GM12872 (cell line): ENCODE measurements at regions not wholly inside any gene's neighbourhood (a gene's known extent, or its start where the extent isn't known, plus 50 kb on each side); places are given as distances from the start of the nearest gene placed in this dataset.
A peak's percentile ranks its signal among the peaks of the same experiment; 100 is the strongest.

Experiments used
- TF ChIP-seq, protein P1 (sequence below): IDR thresholded peaks from 3 replicates; pipeline ENCODE4 v1.5.1; 2011; ENCODE audit warnings: low read depth, mild to moderate bottlenecking, low read length, moderate library complexity; ENCODE audit not compliant: insufficient read depth

DNA sequence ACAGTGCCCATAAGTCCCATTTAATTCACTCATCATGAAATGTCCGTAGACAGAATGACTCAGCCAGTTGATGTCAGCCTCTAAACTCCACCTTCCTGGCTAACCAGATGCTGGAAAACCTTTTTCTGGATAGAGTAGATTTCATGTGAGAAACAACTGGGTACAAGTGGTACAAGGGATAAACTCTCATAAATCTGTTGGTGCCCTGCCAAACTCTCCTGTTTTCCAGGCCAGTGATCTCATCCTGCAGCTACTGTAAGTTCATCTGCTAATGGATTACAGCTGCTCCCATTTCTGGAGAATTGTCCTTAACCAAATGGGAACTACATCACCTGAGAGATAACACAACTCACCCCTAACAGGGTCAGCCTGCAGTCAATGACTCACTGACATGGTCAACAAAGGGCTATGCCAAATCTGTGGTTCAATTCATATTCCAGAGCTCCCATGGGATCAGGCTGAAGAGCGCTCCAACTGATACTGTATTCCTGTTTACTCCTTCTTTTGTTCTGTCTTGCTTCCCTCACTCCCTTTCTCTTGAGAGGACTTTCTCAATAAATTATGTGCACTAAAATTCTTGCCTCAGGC, 210.1 kb upstream of the HDDC2 start:
- TF ChIP-seq, protein P1, sequence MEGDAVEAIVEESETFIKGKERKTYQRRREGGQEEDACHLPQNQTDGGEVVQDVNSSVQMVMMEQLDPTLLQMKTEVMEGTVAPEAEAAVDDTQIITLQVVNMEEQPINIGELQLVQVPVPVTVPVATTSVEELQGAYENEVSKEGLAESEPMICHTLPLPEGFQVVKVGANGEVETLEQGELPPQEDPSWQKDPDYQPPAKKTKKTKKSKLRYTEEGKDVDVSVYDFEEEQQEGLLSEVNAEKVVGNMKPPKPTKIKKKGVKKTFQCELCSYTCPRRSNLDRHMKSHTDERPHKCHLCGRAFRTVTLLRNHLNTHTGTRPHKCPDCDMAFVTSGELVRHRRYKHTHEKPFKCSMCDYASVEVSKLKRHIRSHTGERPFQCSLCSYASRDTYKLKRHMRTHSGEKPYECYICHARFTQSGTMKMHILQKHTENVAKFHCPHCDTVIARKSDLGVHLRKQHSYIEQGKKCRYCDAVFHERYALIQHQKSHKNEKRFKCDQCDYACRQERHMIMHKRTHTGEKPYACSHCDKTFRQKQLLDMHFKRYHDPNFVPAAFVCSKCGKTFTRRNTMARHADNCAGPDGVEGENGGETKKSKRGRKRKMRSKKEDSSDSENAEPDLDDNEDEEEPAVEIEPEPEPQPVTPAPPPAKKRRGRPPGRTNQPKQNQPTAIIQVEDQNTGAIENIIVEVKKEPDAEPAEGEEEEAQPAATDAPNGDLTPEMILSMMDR: no peak

DNA sequence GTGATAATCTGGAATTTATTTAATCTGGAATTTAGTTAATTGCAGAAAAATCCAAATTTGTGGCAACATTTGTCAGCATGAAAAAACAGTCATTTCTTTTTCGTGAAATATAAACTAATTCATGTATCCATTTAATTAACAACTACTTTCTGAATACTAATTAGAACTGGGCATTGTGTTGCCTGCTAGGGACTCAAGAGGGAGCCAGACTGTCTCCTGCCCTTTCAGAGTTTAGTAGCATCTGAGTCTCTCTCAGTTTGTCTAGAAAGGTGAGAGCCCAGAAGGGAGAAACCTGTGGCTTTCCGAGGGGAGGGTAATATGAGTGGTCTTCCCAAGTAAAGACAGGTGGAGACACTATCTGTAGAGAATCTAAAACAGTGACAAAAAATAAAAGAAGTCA, 210.9 kb upstream of the HDDC2 start:
- TF ChIP-seq, protein P1: peak; percentile 62

DNA sequence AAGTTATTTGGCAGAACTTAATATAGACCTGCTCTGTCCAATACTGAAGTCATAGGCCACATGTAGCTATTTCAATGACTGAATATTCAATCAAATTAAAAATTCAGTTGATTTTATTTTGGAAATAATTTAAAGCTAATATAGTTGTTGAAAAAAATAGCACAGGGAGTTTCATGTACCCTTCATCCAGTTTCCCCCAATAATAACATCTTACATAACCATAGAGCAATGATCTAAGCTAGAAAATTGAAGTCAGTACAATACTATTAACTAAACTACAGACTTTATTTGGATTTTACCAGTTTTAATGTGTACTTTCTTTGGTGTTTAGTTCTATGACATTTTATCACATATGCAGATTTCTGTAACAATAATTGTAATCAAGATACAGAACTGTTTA, 212.2 kb upstream of the HDDC2 start:
- TF ChIP-seq, protein P1: no peak

DNA sequence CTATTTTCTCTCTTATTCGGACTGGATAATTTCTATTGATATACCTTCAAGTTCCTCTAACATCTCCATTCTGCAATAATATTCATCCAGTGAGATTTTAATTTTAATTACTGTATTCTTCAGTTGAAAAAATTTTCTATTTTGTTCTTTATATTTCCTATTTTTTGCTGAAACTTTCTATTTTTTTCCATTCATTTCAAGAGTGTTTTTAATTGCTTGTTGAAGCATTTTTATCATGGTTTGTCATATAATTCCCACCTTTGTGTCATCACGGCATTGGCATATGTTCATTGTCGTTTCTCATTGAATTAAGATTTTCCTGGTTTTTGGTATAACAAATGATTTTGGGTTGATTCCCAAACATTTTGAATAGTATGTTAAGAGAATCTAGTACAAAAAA, 214.9 kb upstream of the HDDC2 start:
- TF ChIP-seq, protein P1: no peak

DNA sequence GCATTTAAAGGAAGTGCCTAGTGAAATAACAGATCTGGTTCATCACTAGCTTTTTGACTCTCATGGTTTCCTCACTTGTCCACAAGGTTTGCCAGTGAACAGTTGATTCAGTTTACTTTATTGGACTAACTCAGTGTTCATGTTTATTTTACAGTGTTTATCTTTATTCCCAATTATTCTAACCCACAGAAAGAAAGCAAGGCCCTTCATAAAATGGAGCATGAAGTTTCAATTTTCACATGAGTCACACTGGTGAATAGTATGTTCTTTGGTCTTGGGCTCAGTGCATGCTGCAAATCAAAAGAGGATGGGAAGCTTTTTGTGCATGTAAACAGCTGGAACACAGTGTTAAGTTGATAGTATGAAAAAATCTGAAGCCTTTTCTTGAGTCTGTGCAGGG, 217.6 kb upstream of the HDDC2 start:
- TF ChIP-seq, protein P1: no peak

DNA sequence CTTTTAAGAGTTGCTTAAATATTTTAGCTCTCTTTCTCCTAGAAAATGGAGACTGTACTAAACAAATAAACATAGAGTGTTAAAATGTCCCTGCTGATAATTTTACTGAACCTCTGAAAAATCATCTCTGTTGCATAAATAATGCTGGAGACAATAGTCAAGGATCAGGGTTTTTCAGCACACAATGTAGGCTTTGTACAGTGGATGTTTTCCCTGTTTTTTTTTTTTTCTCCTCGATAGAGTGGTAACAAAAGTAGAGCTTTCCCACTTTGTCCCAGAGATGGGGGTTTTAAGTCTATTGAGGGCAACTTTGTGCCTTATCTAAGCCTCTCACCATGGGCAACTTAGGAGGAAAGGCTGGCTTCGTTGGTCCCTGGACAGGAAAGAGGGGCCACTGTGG, 222.6 kb upstream of the HDDC2 start:
- TF ChIP-seq, protein P1: no peak

DNA sequence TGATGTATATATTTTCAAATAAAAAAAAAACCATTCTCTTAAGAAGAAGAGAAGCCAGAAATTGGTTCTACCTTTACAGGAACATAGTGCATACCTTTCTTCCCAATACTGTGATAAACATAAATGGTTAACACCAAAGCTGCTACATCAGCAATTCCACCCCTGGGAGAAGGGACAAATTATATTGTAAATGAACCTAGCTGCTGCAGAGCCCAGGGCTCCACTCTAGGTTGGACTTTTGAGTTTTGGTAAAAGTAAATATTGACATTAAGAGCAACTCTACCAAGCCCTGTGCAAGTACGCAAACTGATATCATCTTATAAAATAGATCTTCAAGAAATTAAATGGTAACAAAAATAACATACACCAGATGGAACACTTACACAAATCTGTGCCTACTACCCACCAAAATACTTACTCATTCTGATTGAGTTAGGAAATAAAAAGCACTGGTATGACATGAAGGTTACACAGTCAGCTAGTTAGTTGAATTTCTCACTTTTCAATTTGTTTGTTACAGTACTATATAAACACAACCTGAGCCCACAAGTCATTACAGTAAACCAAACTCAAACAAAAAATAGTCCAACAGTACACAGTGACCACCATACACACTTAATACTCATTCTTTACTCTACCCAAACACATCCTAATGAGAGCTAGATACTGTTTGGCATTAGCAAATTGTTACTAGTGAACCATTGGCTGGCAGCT, 223.3 kb upstream of the HEY2 start:
- TF ChIP-seq, protein P1: no peak
